ENCODE measurements at regions not wholly inside any gene's neighbourhood (a gene's known extent, or its start where the extent isn't known, plus 50 kb on each side); places are given as distances from the start of the nearest gene placed in this dataset.

- Histone ChIP-seq H3K4me3 (ENCODE audit: low read length) (no peak overlapping the region), H3F3A (ENCODE audit: insufficient read depth, low read length, poor library complexity, severe bottlenecking) (no peaks in the 10 kb centered on the region), H3K9ac (ENCODE audit: low read length) (no peak overlapping the region), H3K79me2 (replicated peaks; ENCODE audit: insufficient read depth, low read length) (no peaks in the 10 kb centered on the region), H3K27me3 (ENCODE audit: insufficient read depth, low read depth, low read length) (no peaks in the 10 kb centered on the region), H3K9me3 (ENCODE audit: low read length) (no peaks in the 10 kb centered on the region), H3K9me2 (ENCODE audit: insufficient read depth, low read length) (no peaks in the 10 kb centered on the region), H4K20me1 (ENCODE audit: insufficient read depth) (no peaks in the 10 kb centered on the region), H3K4me2 (ENCODE audit: low read length) (no peak overlapping the region), H2AFZ (ENCODE audit: low read depth, low read length) (no peak overlapping the region), H3K36me3 (ENCODE audit: insufficient read depth, low read length) (no peaks in the 10 kb centered on the region), H3K27ac (ENCODE audit: low read length) (no peak overlapping the region)
- TF ChIP-seq MXI1 (conservative IDR thresholded peaks at IDR 0.05; ENCODE audit: poor library complexity, severe bottlenecking), result no peak
- no peak for TF ChIP-seq POLR2AphosphoS5 (IDR thresholded peaks at IDR 0.05)
- TF ChIP-seq EZH2 (IDR thresholded peaks at IDR 0.05; ENCODE audit: borderline replicate concordance, insufficient read depth, low read length, poor library complexity, severe bottlenecking), result no peak
- TF ChIP-seq EP300 (conservative IDR thresholded peaks at IDR 0.05; ENCODE audit: poor library complexity, severe bottlenecking), result no peak
Measured at GRCh38 chr20:57049296-57049695, 217.1 kb downstream of the BMP7 start.

GRCh38 chr20:57051096-57051495 is 215.3 kb downstream of the BMP7 start:
- Histone ChIP-seq H3K4me3 (ENCODE audit: low read length) (no peak overlapping the region), H3K9me3 (ENCODE audit: low read length) (no peaks in the 10 kb centered on the region), H3K9me2 (ENCODE audit: insufficient read depth, low read length) (no peaks in the 10 kb centered on the region), H3K9ac (ENCODE audit: low read length) (no peak overlapping the region), H3K27me3 (ENCODE audit: insufficient read depth, low read depth, low read length) (no peaks in the 10 kb centered on the region), H3K79me2 (replicated peaks; ENCODE audit: insufficient read depth, low read length) (no peaks in the 10 kb centered on the region), H3K27ac (ENCODE audit: low read length) (no peak overlapping the region), H3F3A (ENCODE audit: insufficient read depth, low read length, poor library complexity, severe bottlenecking) (no peaks in the 10 kb centered on the region), H4K20me1 (ENCODE audit: insufficient read depth) (no peaks in the 10 kb centered on the region), H3K4me2 (ENCODE audit: low read length) (no peak overlapping the region), H3K36me3 (ENCODE audit: insufficient read depth, low read length) (no peaks in the 10 kb centered on the region), H2AFZ (ENCODE audit: low read depth, low read length) (no peak overlapping the region)
- TF ChIP-seq RAD21 (conservative IDR thresholded peaks at IDR 0.05) (no peak), MXI1 (conservative IDR thresholded peaks at IDR 0.05; ENCODE audit: poor library complexity, severe bottlenecking) (no peak), EP300 (conservative IDR thresholded peaks at IDR 0.05; ENCODE audit: poor library complexity, severe bottlenecking) (no peak), POLR2AphosphoS5 (IDR thresholded peaks at IDR 0.05) (no peak), TAF1 (IDR thresholded peaks at IDR 0.05; ENCODE audit: low read depth) (no peak), EZH2 (IDR thresholded peaks at IDR 0.05; ENCODE audit: borderline replicate concordance, insufficient read depth, low read length, poor library complexity, severe bottlenecking) (no peak), SMC3 (conservative IDR thresholded peaks at IDR 0.05; ENCODE audit: poor library complexity) (no peak)
- TF ChIP-seq, protein P1, sequence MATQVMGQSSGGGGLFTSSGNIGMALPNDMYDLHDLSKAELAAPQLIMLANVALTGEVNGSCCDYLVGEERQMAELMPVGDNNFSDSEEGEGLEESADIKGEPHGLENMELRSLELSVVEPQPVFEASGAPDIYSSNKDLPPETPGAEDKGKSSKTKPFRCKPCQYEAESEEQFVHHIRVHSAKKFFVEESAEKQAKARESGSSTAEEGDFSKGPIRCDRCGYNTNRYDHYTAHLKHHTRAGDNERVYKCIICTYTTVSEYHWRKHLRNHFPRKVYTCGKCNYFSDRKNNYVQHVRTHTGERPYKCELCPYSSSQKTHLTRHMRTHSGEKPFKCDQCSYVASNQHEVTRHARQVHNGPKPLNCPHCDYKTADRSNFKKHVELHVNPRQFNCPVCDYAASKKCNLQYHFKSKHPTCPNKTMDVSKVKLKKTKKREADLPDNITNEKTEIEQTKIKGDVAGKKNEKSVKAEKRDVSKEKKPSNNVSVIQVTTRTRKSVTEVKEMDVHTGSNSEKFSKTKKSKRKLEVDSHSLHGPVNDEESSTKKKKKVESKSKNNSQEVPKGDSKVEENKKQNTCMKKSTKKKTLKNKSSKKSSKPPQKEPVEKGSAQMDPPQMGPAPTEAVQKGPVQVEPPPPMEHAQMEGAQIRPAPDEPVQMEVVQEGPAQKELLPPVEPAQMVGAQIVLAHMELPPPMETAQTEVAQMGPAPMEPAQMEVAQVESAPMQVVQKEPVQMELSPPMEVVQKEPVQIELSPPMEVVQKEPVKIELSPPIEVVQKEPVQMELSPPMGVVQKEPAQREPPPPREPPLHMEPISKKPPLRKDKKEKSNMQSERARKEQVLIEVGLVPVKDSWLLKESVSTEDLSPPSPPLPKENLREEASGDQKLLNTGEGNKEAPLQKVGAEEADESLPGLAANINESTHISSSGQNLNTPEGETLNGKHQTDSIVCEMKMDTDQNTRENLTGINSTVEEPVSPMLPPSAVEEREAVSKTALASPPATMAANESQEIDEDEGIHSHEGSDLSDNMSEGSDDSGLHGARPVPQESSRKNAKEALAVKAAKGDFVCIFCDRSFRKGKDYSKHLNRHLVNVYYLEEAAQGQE (IDR thresholded peaks at IDR 0.05; ENCODE audit: borderline replicate concordance), result no peak
- TF ChIP-seq, protein P2, sequence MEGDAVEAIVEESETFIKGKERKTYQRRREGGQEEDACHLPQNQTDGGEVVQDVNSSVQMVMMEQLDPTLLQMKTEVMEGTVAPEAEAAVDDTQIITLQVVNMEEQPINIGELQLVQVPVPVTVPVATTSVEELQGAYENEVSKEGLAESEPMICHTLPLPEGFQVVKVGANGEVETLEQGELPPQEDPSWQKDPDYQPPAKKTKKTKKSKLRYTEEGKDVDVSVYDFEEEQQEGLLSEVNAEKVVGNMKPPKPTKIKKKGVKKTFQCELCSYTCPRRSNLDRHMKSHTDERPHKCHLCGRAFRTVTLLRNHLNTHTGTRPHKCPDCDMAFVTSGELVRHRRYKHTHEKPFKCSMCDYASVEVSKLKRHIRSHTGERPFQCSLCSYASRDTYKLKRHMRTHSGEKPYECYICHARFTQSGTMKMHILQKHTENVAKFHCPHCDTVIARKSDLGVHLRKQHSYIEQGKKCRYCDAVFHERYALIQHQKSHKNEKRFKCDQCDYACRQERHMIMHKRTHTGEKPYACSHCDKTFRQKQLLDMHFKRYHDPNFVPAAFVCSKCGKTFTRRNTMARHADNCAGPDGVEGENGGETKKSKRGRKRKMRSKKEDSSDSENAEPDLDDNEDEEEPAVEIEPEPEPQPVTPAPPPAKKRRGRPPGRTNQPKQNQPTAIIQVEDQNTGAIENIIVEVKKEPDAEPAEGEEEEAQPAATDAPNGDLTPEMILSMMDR (IDR thresholded peaks at IDR 0.05; ENCODE audit: poor library complexity, severe bottlenecking), result no peak
